ENCODE measurements at regions not wholly inside any gene's neighbourhood (a gene's known extent, or its start where the extent isn't known, plus 50 kb on each side); places are given as distances from the start of the nearest gene placed in this dataset.

GRCh38 chr22:46049726-46050450, 72.9 kb upstream of the WNT7B start:
- TF ChIP-seq CTCF (IDR thresholded peaks at IDR 0.05) = no peak
- TF ChIP-seq EZH2 (IDR thresholded peaks at IDR 0.05) = no peak
